SU-DHL-6 (cell line): ENCODE measurements at regions not wholly inside any gene's neighbourhood (a gene's known extent, or its start where the extent isn't known, plus 50 kb on each side); places are given as distances from the start of the nearest gene placed in this dataset.

Experiments used
- H2AFZ ChIP-seq: fragments of 200-600 bp; sonication (generic); 2 replicates; pipeline ENCODE4 v1.6.1; 2014; ENCODE audit warnings: low read depth, mild to moderate bottlenecking, moderate library complexity, mixed read lengths, antibody characterized with exemption, low read length; ENCODE audit not compliant: severe bottlenecking
- H3F3A ChIP-seq: fragments of 200-600 bp; shearing (Covaris generic); 2 replicates; pipeline ENCODE4 v1.6.0; 2016; ENCODE audit warnings: antibody characterized with exemption, mild to moderate bottlenecking; ENCODE audit not compliant: insufficient read depth
- H3K27ac ChIP-seq: fragments of 200-600 bp; sonication (generic); 2 replicates; pipeline ENCODE4 v1.5.1; 2016; ENCODE audit warnings: low read depth, mild to moderate bottlenecking, low read length, moderate library complexity, mixed read lengths
- H3K27me3 ChIP-seq: fragments of 200-600 bp; sonication (generic), shearing (Covaris generic); 2 replicates; pipeline ENCODE4 v1.6.0; 2014; ENCODE audit warnings: mild to moderate bottlenecking, low read length
- H3K36me3 ChIP-seq: fragments of 200-600 bp; sonication (generic); 2 replicates; pipeline ENCODE4 v1.6.1; 2014; ENCODE audit warnings: mild to moderate bottlenecking, low read length, mixed read lengths
- H3K4me2 ChIP-seq: fragments of 300-600, 200-600 bp; shearing (Covaris generic), sonication (generic); 2 replicates; pipeline ENCODE4 v1.6.0; 2014; ENCODE audit warnings: low read length, low read depth, mild to moderate bottlenecking; ENCODE audit not compliant: poor library complexity, severe bottlenecking
- H3K4me3 ChIP-seq: fragments of 200-600 bp; sonication (generic); 2 replicates; pipeline ENCODE4 v1.5.1; 2014; ENCODE audit warnings: antibody characterized with exemption, low read length, mild to moderate bottlenecking, mixed read lengths; ENCODE audit not compliant: insufficient read depth, poor library complexity, severe bottlenecking
- H3K79me2 ChIP-seq: fragments of 200-600 bp; sonication (generic); 2 replicates; pipeline ENCODE4 v1.6.1; 2014; ENCODE audit warnings: mild to moderate bottlenecking, low read length, moderate library complexity; ENCODE audit not compliant: insufficient read depth
- H3K9ac ChIP-seq: fragments of 200-600 bp; sonication (generic); 2 replicates; pipeline ENCODE4 v1.7.0; 2014; ENCODE audit warnings: mild to moderate bottlenecking, low read length
- H3K9me2 ChIP-seq: fragments of 200-600 bp; sonication (generic); replicated peaks from 2 replicates; pipeline ENCODE4 v1.6.1; 2014; ENCODE audit warnings: low read length; ENCODE audit not compliant: insufficient read depth
- H3K9me3 ChIP-seq: fragments of 200-600 bp; sonication (generic); 2 replicates; pipeline ENCODE4 v1.6.1; 2014; ENCODE audit warnings: low read length, mixed read lengths; ENCODE audit not compliant: insufficient read depth
- H4K20me1 ChIP-seq: fragments of 200-600 bp; sonication (generic); 2 replicates; pipeline ENCODE4 v1.6.1; 2014; ENCODE audit warnings: low read depth, mild to moderate bottlenecking, antibody characterized with exemption, low read length, moderate library complexity, mixed read lengths
- CTCF ChIP-seq: fragments of 200-600 bp; sonication (generic); IDR thresholded peaks from one replicate; pipeline ENCODE4 v1.5.1; 2017; ENCODE audit warnings: antibody characterized with exemption, mild to moderate bottlenecking, low read length, moderate library complexity; ENCODE audit not compliant: insufficient read depth, poor library complexity, severe bottlenecking
- EZH2phosphoT487 ChIP-seq: fragments of 200-600 bp; sonication (generic), shearing (Covaris generic); conservative IDR thresholded peaks from 2 replicates; pipeline ENCODE4 v1.6.1; 2018; ENCODE audit warnings: mild to moderate bottlenecking, antibody characterized with exemption, low read length, moderate library complexity, mixed read lengths

DNA sequence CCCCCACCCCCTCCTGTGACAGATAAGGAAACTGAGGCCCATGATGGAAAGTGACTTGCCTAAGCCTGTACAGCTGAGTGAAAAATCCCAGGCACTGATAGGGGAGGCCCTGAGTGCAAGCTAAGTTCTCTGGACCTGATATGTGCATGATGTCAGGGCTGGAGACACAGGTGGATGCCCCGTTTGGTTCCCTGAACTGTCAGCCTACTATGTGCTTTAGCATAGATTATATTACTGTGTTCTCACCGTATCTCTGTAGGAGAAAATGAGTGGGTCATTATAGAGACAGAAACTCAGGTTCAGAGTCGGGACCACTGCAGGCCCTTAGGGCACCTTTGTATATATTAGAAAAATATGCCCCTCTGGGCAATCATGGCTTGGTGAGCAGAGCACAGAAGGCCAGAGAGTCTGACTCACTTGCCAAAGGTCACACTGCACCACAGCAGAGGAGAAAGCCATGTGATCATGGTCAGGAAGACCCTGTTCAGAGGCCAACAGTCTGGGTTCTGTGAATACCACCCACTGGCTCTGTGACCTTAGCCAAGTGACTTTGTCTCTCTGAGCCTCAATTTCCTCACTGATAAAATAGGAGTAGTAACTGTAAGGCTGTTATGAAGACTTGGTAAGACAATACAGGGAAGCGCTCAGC lies 145.8 kb upstream of the WNT4 start:
- TF ChIP-seq EZH2phosphoT487 (no peak), CTCF (no peak)
- H4K20me1 ChIP-seq = no peaks in the 10 kb centered on the region
- H3K27me3 ChIP-seq = no peaks in the 10 kb centered on the region

GRCh38 chr1:22289307-22289995 lies 146.6 kb upstream of the WNT4 start:
- Histone ChIP-seq H3K4me3 (no peak overlapping the region), H2AFZ (no peak overlapping the region), H3K36me3 (no peaks in the 10 kb centered on the region), H3K79me2 (no peaks in the 10 kb centered on the region), H3K27ac (no peak overlapping the region), H3K4me2 (no peak overlapping the region), H3K9me3 (no peaks in the 10 kb centered on the region), H3K9ac (no peak overlapping the region), H3F3A (no peaks in the 10 kb centered on the region), H3K9me2 (no peaks in the 10 kb centered on the region), H4K20me1 (no peaks in the 10 kb centered on the region), H3K27me3 (no peaks in the 10 kb centered on the region)
- no peak for TF ChIP-seq CTCF
- no peak for TF ChIP-seq EZH2phosphoT487

More for the DNA sequence above, 145.8 kb upstream of the WNT4 start:
- Histone ChIP-seq H3K4me2 (no peak overlapping the region), H3K4me3 (no peak overlapping the region), H3K9me2 (no peaks in the 10 kb centered on the region), H3K9me3 (no peaks in the 10 kb centered on the region), H3K79me2 (no peaks in the 10 kb centered on the region), H3K27ac (no peak overlapping the region), H3K36me3 (no peaks in the 10 kb centered on the region), H3K9ac (no peak overlapping the region), H3F3A (no peaks in the 10 kb centered on the region), H2AFZ (no peak overlapping the region)

- Histone ChIP-seq H3K9me2 (no peaks in the 10 kb centered on the region), H3K9ac (no peak overlapping the region), H3K4me3 (no peak overlapping the region), H3K9me3 (no peaks in the 10 kb centered on the region), H2AFZ (no peak overlapping the region), H3K27ac (no peak overlapping the region), H3K27me3 (no peaks in the 10 kb centered on the region), H3K79me2 (no peaks in the 10 kb centered on the region), H4K20me1 (no peaks in the 10 kb centered on the region), H3K36me3 (no peaks in the 10 kb centered on the region), H3K4me2 (no peak overlapping the region), H3F3A (no peaks in the 10 kb centered on the region)
- TF ChIP-seq CTCF (no peak), EZH2phosphoT487 (no peak)
These were observed 147.3 kb upstream of the WNT4 start for GRCh38 chr1:22290157-22290556.
